Stimulated activated CD8-positive, alpha-beta memory T cell treated with anti-CD3 and anti-CD28 coated beads, Interleukin-15, amount 100 ng/mL, for 1 hour (primary cell): ENCODE measurements at regions not wholly inside any gene's neighbourhood (a gene's known extent, or its start where the extent isn't known, plus 50 kb on each side); places are given as distances from the start of the nearest gene placed in this dataset.

ENCODE experiments used
- DNase-seq: peaks from one replicate; pipeline ENCODE4 v3.0.0-alpha.2; 2020; ENCODE audit warnings: low read depth

- DNase-seq = no peak
These were observed 336.1 kb downstream of the DRD1 start for GRCh38 chr5:175107865-175108264.

DNA sequence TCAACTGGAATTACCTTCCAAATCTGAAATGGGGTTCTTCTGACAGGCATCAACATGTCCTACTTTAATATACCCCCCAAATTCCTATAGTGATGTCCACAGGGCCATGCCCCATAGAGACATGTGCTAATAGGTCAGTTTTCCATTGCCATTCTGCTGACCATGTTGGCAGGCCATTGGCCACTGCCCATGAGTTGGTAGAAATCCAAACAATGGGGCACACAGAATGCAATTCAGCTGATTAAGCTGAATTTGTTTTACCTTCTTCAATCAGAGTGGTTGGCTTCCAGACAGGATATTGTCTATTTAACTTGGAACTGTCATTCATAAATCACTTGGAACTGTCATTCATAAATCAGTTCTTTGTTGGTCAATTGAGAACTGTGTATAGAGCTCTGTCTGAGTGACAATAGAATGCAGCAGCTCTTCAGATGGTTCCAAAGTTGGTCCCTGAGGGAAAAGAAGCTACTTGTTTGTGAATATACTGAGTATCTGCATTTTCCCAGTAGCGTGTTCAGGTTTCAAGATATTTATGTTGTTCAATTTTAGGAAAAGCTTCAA lies 336.9 kb downstream of the DRD1 start:
- no peak for DNase-seq

- no peak for DNase-seq
These were observed 339.3 kb downstream of the DRD1 start for GRCh38 chr5:175104677-175105076.

- DNase-seq = no peak
These were observed 340.2 kb downstream of the DRD1 start for GRCh38 chr5:175103746-175104145.

DNA sequence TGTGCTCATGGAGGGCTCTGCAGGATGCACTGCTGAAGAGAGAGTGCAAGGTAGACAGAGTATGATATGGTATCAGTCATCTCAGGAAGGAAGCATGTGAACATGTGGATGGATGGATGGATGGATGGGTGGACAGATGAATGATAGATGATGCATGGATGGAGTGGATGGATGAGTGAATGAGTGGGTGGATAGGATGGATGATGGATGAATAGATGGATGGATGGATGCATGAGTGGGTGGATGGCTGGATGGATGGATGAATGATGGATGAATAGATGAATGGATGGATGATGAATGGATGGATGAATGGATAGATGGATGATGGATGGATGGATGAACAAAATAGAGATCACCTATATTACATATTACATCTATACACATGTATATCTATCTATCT lies 341.3 kb downstream of the DRD1 start:
- no peak for DNase-seq

GRCh38 chr5:175098301-175098700 lies 345.7 kb downstream of the DRD1 start:
- DNase-seq = no peak

- no peak for DNase-seq
These were observed 347.4 kb downstream of the DRD1 start for GRCh38 chr5:175096469-175097165.

DNA sequence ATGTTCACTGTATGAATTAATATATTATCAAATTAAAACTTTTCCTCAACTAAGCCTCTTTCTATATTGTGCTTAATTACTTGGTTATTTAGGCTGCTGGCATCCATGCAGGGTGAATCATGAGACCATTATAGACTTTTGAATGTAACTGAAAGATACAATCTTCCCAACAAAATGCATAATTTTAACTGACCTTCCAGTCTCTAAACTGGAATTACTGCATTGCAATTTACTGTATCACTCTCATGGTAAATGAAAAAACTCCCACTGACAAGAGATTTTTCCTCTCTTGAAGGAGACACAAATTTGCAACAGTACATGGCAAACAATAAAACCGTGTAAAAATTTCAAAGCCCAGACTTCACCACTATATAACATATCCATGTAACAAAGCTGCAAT lies 349.5 kb downstream of the DRD1 start:
- no peak for DNase-seq

GRCh38 chr5:175092691-175093090 lies 351.3 kb downstream of the DRD1 start:
- DNase-seq = no peak

DNA sequence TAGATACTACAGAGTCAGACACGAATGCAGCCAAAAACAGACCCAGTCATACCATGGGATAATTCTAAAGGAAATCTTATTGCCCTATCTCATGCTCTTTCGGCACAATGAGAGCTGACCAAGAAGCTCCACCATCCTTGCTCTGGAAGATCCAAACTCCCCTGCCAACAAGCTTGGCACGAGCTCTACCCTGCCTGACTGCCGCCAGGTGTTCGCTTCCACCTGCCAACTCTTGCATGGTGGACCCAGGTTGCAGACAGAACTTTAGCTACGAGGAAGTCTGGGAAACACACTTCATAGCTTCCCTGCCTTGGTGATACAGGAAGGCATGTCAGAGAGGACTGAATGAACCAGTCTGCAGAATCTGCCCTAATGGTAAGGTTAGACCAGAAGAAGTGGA lies 355.0 kb downstream of the DRD1 start:
- no peak for DNase-seq

DNA sequence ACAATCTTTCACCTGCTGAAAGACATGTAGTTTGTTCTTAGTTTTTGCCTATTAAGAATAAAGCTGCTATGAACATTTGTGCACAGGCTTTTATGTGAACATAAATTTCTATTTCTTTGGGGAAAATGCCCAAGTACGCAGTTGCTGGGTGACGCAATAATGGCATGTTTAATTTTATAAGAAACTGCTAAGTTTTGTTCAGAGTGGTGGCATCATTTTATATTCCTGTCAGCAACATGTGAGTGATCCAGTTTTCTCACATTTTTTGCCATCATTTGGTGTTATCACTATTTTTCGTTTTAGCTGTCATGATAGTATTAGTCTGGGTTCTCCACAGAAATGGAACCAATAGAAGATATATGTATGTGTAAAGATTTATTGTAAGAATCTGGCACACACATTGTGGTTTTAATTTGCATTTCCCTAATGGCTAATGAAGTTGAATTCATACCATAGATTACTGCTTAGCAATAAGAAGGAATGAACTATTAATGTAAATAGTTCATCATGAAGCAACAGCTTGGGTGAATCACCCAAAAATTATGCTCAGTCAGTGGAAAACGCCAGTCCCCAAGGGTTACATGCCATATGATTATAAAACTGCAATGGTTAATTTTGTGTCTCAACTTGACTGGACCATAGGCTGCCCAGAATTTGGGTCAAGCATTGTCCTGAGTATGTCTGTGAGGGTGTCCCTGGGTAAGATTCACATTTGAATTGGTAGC lies 358.6 kb downstream of the MSX2 start:
- DNase-seq = no peak

DNA sequence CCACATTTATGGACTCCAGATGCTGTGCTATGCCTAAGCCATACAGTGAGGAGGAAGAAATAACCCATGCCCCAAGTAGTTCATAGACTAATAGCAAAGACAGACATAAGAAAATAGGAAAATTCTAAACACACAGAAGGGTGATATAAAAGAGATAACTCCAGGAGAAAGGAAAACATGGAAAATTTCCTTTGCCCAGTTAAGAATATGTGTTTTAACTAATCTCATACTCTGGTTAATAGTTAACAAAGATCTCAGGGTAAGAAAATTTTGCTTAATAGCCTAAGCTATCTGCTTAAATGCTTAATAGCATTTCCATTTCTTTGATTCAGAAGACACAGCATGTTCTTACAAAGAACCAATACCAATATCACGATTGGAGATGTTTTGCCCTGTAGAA lies 358.0 kb downstream of the MSX2 start:
- DNase-seq = no peak

DNA sequence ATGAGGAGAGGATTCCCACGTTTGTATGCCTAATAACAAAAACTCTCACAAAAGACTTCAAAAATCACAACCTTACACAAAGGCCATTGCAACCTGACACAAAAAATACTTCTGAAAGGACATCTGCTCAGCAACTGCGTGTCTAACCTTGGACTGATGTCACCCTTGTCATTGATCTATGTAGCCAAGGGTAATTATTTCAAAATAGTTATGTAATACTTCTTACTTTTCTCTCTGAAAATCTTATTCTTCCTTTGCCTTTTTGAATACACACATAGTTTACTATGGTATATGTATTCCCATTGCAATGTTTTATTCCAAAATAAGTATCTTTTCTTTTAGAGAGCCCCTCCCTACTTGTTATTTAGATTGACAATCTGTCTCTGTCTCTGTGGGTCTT lies 355.3 kb downstream of the MSX2 start:
- no peak for DNase-seq

DNA sequence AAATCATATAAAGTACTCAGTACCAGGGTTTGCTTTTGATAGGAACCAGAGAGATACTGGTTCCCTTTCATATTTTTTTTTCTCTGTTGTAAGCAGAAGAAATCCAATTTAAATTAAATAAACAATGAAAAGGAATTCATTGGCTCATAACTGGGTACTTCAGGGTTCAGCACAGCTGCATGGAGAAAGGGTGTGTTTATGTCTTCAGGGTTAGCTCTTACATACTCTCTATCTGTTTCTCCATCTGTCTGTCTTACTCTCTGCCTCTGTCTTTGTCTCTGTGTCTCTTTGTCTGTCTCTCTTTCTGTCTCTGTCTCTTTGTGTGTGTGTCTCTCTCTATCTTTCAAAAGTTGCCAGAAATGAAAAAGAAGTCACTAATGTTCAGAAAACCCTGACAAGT lies 345.9 kb downstream of the MSX2 start:
- DNase-seq = no peak

DNA sequence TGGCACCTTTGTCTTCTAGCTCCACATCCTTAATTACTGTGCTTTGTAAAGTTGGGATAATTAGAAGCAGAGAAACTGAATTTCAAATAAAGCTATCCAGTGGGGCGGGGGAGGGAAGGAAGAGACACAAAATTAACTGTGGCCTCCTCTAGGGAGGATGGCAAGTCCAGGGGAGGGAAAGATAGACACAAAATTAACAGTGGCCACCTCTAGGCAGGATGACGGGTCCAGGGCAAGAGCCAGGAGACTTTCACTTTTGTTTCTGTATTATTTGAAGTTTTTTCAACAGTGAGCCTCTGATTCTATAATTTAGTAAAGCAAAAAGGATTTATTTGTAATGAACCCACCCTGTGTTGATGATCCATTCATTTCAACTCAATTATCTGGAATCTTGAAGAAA lies 335.9 kb downstream of the MSX2 start:
- DNase-seq = no peak

DNA sequence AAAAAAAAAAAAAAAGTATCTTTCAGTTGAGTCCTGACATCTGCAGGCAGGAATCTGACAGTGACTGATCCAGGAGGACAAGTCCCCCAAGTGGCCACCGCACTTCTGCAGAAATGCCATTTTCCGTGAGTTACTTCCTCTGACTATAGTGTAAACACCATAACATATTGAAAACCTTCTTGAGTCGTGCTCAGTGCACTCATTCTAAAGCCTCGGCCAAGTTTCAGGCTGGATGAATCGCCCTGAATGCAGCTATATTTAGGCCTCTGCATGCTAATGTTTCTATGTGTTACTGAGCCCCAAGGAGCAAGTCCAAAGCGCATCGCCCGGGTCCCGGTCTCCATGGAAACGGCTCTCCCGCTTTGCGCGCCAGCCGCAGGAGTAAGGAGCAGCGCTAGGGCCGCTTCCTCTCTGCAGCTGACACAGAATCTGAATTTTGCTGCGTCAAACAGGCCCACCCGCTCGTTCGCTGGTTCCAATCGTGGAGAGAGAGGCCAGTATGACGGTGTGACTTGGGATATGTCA lies 335.4 kb downstream of the MSX2 start:
- no peak for DNase-seq

- DNase-seq = no peak
These were observed 332.4 kb downstream of the MSX2 start for GRCh38 chr5:175056831-175057230.

DNA sequence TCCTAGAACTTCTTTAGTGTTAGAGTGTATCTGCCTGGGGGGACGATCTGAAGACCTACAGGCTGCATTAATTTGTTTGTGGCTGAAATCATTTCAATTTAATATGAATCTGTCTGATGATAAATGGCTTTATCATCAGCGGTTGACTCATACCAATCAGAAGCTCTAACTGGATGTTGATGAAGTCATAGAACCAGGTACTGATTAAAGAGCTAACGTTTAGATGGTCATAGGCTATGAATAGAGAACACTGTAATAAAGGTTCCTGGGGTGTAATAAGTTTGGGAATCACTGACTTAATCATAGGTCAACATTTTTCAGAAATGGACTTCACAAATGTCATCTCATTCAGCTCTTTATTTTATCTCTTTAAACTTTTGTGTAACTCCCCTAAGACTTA lies 329.9 kb downstream of the MSX2 start:
- no peak for DNase-seq

GRCh38 chr5:175052351-175052750 lies 328.0 kb downstream of the MSX2 start:
- DNase-seq = no peak

DNA sequence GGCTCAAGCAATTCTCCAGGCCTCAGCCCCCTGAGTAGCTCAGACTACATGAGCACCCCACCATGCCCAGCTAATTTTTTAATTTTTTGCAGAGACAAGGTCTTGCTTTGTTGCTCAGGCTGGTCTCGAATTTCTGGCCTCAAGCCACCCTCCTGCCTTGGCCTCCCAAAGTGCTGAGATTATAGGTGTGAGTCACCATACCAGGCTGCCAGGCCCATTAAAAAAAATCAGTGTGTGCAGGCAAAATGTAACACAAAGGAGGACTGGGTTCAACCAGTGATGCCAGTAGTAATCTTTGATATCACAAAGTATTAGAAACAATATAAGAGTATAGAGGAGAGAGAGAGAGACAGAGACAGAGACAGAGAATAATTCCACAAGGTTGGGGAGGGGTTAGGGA lies 322.7 kb downstream of the MSX2 start:
- DNase-seq = no peak

- no peak for DNase-seq
These were observed 321.4 kb downstream of the MSX2 start for GRCh38 chr5:175045820-175046219.

DNA sequence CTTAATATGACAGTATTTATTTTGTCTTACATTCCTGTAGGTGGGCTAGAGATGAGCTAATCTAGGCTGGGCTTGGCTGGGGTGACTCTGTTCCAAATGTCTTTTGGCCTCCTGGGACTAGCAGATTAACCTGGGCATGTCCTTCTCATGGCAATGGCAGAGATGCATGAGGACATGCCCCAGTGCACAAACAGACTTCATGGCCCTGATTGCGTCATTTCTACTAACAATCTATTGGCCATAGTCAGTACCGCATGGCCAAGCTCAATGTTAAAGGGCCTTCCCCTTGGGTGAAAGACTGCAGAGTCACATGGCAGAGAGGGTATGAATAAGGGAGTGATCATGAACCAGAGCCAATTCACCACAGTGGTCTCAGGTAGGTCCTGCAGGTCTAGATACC lies 313.4 kb downstream of the MSX2 start:
- no peak for DNase-seq

DNA sequence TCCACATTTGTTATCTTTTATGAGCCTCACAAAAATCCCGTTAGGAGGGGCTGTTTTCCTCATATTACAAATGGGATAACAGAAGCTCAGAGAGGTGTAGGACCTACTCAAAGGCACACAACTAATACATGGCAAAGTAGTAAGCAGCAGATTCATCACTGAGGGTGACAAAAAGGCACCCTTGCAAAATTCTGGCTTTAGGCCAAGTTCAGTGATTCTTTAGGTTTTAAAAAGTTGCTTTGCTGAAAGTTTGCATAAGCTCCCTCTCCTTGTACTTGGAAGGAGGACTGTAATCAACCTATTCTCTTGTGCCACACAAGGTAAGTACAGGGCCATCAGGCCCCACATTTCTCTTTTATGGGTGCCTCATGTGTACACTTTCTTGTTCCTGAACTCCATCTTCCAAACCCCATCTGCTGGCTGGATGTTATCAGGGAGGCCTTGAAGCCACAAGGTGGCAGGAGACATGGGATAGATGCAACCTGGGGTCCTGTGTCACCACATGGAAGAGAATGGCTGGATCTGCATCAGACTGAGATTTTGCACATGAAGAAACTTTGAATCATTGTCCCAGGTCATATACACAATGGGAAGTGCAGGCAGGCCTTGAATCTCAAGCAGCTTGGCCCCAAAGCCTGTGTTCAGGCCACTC lies 311.6 kb downstream of the MSX2 start:
- no peak for DNase-seq
